ENCODE measurements at regions not wholly inside any gene's neighbourhood (a gene's known extent, or its start where the extent isn't known, plus 50 kb on each side); places are given as distances from the start of the nearest gene placed in this dataset.

- TF ChIP-seq, protein P1, sequence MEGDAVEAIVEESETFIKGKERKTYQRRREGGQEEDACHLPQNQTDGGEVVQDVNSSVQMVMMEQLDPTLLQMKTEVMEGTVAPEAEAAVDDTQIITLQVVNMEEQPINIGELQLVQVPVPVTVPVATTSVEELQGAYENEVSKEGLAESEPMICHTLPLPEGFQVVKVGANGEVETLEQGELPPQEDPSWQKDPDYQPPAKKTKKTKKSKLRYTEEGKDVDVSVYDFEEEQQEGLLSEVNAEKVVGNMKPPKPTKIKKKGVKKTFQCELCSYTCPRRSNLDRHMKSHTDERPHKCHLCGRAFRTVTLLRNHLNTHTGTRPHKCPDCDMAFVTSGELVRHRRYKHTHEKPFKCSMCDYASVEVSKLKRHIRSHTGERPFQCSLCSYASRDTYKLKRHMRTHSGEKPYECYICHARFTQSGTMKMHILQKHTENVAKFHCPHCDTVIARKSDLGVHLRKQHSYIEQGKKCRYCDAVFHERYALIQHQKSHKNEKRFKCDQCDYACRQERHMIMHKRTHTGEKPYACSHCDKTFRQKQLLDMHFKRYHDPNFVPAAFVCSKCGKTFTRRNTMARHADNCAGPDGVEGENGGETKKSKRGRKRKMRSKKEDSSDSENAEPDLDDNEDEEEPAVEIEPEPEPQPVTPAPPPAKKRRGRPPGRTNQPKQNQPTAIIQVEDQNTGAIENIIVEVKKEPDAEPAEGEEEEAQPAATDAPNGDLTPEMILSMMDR (IDR thresholded peaks at IDR 0.05): no peak
- no peak for TF ChIP-seq ZNF121 (CRISPR knock-in tag; IDR thresholded peaks at IDR 0.05)
- no peak for TF ChIP-seq ZNF532 (CRISPR knock-in tag; IDR thresholded peaks at IDR 0.05; ENCODE audit: borderline replicate concordance)
Observed at GRCh38 chr20:46840054-46840729, 54.5 kb upstream of the EYA2 start (continued).
